ENCODE measurements at regions not wholly inside any gene's neighbourhood (a gene's known extent, or its start where the extent isn't known, plus 50 kb on each side); places are given as distances from the start of the nearest gene placed in this dataset.

GRCh38 chr9:26043431-26043830, 365.2 kb upstream of the TUSC1 start:
- TF ChIP-seq GATA3 (IDR thresholded peaks at IDR 0.05; ENCODE audit: low read depth, low read length) (no peak), GATA2 (IDR thresholded peaks at IDR 0.05; ENCODE audit: low read depth, low read length) (no peak)
